GM18861 (cell line): ENCODE measurements at regions not wholly inside any gene's neighbourhood (a gene's known extent, or its start where the extent isn't known, plus 50 kb on each side); places are given as distances from the start of the nearest gene placed in this dataset.

Experiments used
- ATAC-seq: cut with Tn5 transposase; IDR thresholded peaks from one replicate; pipeline ENCODE4 v1.9.1; 2021; ENCODE audit not compliant: unreplicated experiment

DNA sequence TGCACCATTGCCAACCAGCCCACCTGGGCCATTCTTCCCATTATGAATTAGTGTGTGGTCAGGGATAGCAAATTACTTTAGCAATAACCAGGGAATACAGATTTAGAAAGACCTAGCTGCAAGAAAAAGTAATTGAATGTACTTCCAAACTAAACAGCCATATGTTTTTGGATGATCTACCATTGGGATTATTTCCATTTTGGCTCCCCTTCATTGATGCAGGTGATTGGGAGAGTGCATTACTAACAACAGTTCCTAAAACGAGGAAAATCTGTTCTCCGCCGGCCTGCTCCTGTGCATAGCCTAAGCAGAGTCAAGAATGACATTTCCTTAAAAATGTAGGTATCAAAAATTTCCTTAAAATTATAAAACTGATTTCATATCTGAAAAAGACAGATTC, 58.5 kb downstream of the MAIP1 start:
- ATAC-seq: no peak

- no peak for ATAC-seq
Measured at GRCh38 chr2:200021449-200022114, 66.2 kb downstream of the MAIP1 start.

- ATAC-seq: no peak
Measured at GRCh38 chr2:200022511-200022910, 67.1 kb downstream of the MAIP1 start.

DNA sequence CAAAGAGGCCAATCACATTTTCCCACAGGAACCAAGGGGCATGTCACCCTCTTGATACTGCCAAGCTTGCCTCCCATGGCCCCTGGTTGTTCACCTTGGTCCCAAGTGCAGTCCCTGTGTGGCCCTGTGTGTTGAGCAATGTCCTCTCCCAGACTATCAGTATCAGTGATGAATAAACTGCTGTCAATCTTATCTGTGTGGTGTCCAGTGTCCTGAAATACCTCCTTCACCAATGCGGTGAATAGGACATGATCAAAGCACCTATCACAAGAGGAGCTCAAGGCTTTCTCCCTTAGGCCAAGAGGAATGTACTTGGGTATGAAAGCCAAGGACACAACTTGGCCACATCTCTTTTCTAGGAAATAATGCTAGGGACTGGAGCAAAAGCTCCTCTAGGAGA, 68.2 kb downstream of the MAIP1 start:
- no peak for ATAC-seq

- no peak for ATAC-seq
Measured at GRCh38 chr2:200025717-200026116, 70.3 kb downstream of the MAIP1 start.

DNA sequence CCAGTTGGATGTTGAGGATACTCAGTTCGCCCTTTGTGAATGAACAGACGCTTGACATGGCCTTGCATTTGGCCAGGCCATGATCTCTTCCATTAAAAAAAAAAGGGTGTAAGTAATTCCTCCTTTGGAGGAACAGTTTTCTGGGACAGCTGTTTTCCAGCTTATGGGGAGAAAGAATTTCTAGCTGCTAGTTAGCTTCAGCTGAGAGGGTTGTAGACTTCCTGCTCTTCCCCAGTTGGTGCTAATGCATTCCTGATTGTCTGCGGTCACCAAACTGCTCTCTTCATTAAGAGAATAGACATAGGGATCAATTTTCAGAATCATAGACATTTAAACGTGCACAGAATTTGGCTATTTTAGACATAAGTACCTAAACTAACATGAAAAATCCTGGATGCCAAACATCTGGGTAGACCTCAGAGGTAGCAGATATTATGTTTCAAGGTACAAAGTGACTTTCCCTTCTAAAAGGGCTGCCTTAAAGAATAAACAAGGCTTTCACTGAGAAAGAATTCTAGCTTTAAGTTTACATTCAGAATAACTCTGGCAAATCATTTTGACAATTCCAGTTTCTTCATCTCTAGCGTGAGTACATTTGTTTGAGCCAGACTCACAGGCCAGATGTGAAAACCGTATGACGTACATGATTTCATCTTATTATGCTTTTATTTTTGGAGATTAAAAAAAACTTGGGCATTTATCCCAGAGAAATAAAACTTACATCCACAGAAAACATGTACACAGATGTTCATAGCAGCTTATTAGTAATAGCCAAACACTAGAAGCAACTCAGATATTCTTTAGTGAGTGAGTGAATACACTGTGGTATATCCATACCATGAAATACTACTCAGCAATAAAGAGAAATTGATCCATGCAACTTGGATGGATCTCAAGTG, 71.2 kb downstream of the MAIP1 start:
- ATAC-seq: no peak

DNA sequence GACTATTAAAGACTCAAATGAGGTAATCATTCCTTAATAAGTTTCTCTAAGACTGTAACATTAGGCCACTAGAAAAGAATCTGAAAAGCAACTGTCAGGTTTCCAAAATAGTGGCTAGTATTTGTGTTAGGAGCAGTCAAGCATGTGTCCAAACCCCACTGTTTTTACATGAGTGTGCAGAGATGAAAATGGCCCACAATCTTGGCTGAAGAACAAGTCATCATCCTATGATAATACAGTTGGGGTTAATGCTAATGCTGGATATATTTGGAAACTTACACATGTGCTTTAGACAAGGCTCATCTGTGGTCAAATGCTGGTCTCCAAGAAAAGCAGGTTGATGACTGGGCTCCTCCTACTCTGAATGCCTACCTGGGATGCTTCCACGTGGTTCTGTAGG, 73.6 kb downstream of the MAIP1 start:
- no peak for ATAC-seq

DNA sequence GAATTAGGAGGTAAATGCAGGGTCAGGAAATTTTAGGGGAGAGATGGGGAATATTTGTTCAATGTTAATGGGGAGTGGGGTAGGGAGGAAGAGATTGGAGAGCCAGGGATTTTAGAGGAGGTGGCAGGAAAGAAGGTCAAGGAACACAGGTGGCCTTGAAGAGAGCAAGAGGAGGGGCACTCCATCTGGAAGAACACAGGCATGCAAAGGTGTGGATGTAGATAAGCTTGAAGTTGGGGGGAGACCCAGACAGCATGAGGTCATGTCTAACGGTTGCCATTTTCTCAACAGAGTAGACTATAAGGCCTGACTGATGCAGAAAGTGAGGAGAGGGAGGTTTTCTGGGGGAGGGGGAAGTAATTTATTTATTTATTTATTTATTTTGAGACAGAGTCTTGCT, 77.5 kb downstream of the MAIP1 start:
- ATAC-seq: no peak

DNA sequence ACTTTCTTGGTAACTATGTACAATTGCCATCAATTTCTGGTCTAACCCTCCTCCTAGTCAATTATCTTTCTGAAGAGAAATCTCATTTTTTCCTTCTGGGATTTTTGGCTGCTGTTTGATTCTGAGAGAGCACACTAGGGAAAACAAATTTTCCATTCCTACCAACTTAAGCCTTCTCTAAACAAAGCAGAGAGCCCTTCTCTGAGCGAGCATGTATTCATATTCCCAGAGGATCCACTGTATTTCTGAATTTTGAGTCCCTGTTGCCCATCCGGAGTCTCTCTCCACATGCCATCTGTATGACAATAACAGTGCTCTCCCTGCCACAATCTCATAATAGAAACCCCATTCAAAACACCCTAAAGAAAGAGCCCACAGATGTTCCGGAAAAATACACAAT, 78.5 kb downstream of the MAIP1 start:
- no peak for ATAC-seq

DNA sequence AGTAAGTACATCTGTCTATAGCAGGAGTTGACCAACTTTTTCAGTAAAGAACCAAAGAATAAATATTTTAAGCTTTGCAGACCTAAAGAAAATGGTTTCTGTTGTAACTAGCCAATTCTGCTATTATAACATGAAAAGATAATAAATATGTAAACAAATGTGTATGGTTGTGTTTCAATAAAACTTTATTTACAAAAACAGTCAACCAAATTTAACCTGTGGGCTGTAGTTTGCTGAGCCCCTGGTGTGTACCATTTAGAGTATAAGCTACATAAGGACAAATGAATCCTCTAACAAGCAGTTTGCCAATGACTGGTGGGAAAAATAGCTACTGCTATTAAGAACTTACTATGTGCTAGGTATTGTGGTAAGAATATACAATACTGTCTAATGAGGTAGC, 79.4 kb downstream of the MAIP1 start:
- ATAC-seq: no peak

- no peak for ATAC-seq
Measured at GRCh38 chr2:200039724-200040650, 84.6 kb downstream of the MAIP1 start.

DNA sequence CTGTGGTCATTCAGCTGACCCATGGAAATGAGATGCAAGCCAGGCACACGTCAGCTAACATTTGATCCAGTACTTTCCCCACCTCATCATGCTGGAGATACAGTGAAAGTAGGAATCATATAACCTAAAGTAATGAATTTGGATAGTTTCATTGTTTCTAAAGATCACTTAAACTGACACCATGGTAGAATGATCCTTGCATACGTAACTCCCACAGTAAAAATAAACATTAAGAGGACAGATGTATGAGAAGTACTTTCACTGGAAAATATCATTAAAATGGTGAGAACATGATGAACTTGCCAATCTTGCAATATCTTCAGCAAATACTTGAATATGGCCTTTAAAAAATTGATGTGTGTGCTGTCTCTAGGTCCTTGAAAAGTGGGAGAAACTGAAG, 85.4 kb downstream of the MAIP1 start:
- no peak for ATAC-seq

DNA sequence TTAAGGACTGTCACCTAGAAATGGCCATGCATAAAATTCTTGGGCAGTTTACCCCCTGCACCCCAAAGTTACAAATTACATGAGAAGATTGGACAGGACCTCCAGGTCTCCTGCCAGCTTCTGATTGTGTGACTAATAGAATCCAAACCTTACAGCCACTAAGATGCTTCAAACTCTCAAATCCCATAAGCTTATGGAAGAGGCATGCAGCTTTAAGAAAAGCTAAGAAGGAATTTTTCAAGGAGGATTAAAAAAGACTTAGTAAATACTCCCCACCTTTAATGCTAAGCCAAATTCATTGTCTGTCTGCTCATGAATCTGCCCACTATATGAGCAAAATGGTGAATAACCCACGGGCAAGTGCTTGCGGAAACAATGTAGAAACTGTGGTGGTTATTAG, 86.3 kb downstream of the MAIP1 start:
- ATAC-seq: no peak

GRCh38 chr2:200042102-200042735, 86.8 kb downstream of the MAIP1 start:
- ATAC-seq: no peak

GRCh38 chr2:200042944-200043343, 87.6 kb downstream of the MAIP1 start:
- ATAC-seq: no peak

DNA sequence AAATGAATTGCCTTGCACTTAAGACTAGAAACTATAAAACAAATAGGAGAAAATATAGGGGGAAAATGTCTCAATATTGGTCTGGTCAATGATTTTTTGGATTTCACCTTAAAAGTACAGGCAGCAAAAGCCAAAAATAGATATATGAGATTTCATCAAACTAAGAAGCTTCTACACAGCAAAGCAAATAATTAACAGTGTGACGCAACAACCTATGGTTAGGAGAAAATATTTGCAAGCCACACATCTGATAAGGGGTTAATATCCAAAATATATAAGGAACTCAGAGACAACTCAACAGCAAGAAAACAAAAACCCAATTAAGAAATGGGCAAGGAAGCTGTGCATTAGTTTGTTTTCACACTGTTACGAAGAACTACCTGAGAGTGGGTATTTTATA, 89.1 kb downstream of the MAIP1 start:
- no peak for ATAC-seq

DNA sequence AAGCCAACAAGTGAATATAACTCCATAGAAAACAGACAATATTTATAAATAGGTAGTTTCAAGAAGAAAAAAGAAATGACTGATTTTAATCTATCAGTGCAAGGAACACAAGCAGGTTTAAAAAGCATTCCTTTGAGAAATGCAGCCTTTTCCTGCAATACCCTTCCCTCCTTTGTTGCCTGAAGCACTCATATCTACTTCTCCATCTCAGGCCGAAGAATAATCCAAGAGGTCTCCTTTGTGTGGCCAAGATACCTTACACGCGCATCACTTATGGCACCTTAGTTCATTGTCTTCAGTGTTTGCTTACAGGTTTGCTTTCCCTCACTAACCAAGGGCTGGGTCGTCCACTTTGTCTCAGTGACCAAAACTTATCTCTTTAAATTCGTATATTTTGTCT, 93.0 kb downstream of the MAIP1 start:
- no peak for ATAC-seq

DNA sequence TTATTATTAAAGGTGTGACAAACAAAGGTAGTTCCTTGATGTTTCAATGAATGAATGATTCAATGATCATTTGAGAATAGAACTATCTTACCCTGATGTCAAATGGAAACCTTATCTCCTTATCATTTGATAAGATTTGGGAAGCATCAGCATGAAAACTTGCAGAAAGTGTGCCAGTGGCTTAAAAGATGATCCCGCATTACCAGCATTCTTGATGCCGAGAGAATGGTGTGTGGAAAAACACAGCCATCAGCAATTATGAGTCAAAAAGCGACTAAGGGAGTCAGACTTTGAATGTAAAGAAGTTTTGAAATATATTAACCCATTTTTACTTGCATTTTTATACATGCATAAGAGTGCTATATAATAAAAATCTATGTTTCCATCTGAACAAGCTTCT, 93.7 kb downstream of the MAIP1 start:
- no peak for ATAC-seq

DNA sequence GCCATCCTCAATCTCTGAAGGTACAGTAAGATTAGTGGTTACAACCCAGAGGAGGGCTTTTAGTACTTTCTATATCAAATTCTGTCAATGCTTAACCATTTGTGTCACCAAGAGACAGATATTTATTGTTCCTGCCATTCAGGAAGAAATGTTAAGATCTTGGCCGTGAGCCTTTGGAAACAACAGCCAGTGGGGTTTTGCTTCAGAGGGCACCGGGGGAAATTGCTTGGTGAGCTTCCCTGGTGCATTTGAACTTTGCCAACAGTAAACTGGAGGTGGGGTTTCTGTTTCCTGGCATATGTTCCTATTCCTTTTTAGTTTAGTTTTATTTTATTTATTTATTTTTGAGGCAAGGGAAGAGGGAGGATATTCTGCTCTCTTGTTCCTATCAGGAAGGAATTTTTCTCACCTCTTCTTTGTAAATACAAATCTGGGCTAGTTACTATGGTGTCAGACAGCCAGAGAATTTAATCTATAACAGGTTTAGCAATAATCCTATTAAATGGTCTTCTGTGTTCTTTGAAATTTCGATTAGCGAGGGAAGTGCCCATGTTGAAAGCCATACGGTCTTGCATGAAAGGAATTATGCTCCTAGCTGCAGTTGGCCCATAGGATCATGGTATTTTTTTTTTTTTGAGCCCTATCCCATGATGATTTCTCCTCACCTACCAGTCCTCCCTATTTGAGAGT, 95.7 kb downstream of the MAIP1 start:
- ATAC-seq: no peak

- no peak for ATAC-seq
Measured at GRCh38 chr2:200051611-200051945, 96.2 kb downstream of the MAIP1 start.

- ATAC-seq: no peak
Measured at GRCh38 chr2:200052627-200053026, 97.2 kb downstream of the MAIP1 start.
